Right lobe of liver (tissue), 6 donors: ENCODE measurements at regions not wholly inside any gene's neighbourhood (a gene's known extent, or its start where the extent isn't known, plus 50 kb on each side); places are given as distances from the start of the nearest gene placed in this dataset.
A peak's percentile ranks its signal among the peaks of the same experiment; 100 is the strongest.

ENCODE experiments used
- ATAC-seq, 4 donors: fragments of 200-7000 bp; cut with Tn5 transposase; one replicate each; pipeline ENCODE4 v1.9.1; 2020; ENCODE audit warnings: mild to moderate bottlenecking in 4 of 4, moderate library complexity in 4 of 4
- DNase-seq, 3 donors: peaks; one replicate each; pipeline ENCODE4 v3.0.0-alpha.2; 2020
- H3K27ac ChIP-seq, 3 donors: fragments of 200-600 bp; one replicate each; pipeline ENCODE4 v1.8.0; 2022
- H3K27me3 ChIP-seq, 2 donors: fragments of 200-600 bp; one replicate each; pipeline ENCODE4 v1.8.0; 2022
- H3K36me3 ChIP-seq, 4 donors: fragments of 200-600 bp; sonication (generic) in 1 of 4; one replicate each; pipeline versions ENCODE4 v1.5.1 to v1.8.0; 2017 to 2022; ENCODE audit warnings: control low read depth in 1 of 4
- H3K4me1 ChIP-seq, 4 donors: fragments of 200-600 bp; sonication (generic) in 1 of 4; one replicate each; pipeline versions ENCODE4 v1.5.1 to v1.8.0; 2017 to 2022; ENCODE audit warnings: control low read depth in 1 of 4
- H3K4me3 ChIP-seq, 3 donors: fragments of 200-600 bp; one replicate each; pipeline ENCODE4 v1.8.0; 2022
- H3K9me3 ChIP-seq, 4 donors: fragments of 200-600 bp; sonication (generic) in 1 of 4; one replicate each; pipeline versions ENCODE4 v1.5.1 to v1.8.0; 2017 to 2022; ENCODE audit warnings: control low read depth in 1 of 4
- POLR2A ChIP-seq: fragments of 450-650 bp; IDR thresholded peaks from one replicate; pipeline ENCODE4 v1.6.1; 2017; ENCODE audit warnings: antibody characterized with exemption, mild to moderate bottlenecking
- WGBS: methylation state at CpG from one replicate; pipeline ENCODE4 v1.1.6; 2018; ENCODE audit warnings: low coverage, low lambda C conversion rate; ENCODE audit not compliant: insufficient coverage; ENCODE audit errors: missing lambda C conversion rate; 5-methylcytosine and 5-hydroxymethylcytosine counted together
- intact Hi-C, 2 donors: fragments of 100-400 bp; cut with DNase I; formaldehyde crosslinking; loops; one replicate each; pipeline versions ENCODE4 v1.11.2 to v1.14.1; 2022
- TF ChIP-seq, protein P1 (sequence below), 4 donors: fragments of 200-600 bp in 3 of 4; fragments of 450-650 bp in 1 of 4; IDR thresholded peaks; one replicate each; pipeline versions ENCODE4 v1.5.1 to v1.8.0; 2016 to 2022; ENCODE audit warnings: antibody characterized with exemption in 4 of 4, mild to moderate bottlenecking in 2 of 4
- donor health status: DM: no; HTN: yes; CAD: no.
- donor health status: DM: no; HTN: no; CAD: no.
- donor health status: DM: no; HTN: no; CAD: no.
- donor health status: DM: no; HTN: yes; CAD: no.
- donor health status: DM: no; HTN: yes; CAD: no.

DNA sequence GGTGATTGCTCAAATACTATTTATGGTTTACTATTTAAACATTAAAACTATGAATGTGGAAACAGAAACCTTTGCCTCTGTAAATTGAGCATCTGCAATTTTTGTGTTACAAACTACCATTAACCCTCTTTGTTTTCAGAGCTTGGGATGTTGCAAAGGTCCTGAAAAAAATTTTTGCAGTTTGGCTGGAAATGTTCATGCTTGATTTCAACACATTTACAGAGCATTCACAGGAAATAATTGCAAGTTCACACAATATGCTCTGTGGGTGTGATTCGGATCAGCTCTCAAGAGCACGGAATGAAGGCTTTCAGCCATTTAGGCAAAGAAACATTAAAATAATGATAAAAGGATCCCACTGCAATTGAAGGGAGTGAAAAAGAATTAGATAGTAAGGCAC, 232.9 kb downstream of the ATP23 start:
- 68% methylated on average over 2 of the region's 2 CpGs for WGBS
- no peak for DNase-seq
- H3K9me3 ChIP-seq = no peaks in the 10 kb centered on the region

DNA sequence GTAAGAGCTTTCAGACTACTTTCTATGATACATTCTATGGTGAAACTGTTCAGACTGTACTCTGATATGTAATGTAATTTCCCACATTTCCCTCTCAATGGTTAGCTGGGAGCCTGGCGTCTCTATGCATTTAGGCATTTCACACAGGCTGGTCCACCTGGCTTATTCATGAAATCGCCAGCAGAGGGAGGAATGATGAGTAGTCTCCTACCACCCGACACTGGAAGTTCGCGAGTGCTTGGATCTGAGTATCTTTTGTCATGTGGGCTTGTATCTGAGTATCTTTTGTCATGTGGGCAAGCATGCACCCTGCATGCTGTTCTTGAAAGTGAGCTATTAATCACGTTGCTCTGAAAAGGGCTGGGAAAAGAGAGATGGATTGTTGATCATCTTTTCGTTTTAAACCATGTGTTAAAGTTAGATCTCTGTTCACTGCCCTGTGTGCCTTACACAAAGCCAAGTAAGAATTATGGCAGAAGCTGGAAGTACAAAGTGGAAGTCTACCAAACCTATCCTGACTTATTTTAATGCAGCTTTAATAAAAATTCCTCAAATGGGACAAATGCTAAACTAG, 235.0 kb downstream of the ATP23 start:
- no peaks in the 10 kb centered on the region for H3K9me3 ChIP-seq
- no peak overlapping the region for H3K4me3 ChIP-seq
- peak in 3 of 4 donors; percentile 47 to 69 (median 66) for ATAC-seq
- no peak overlapping the region for H3K27ac ChIP-seq
- 27% methylated on average over 7 of the region's 7 CpGs for WGBS
- no peaks in the 10 kb centered on the region for H3K4me1 ChIP-seq
- DNase-seq = no peak
- TF ChIP-seq POLR2A = no peak
- TF ChIP-seq, protein P1, sequence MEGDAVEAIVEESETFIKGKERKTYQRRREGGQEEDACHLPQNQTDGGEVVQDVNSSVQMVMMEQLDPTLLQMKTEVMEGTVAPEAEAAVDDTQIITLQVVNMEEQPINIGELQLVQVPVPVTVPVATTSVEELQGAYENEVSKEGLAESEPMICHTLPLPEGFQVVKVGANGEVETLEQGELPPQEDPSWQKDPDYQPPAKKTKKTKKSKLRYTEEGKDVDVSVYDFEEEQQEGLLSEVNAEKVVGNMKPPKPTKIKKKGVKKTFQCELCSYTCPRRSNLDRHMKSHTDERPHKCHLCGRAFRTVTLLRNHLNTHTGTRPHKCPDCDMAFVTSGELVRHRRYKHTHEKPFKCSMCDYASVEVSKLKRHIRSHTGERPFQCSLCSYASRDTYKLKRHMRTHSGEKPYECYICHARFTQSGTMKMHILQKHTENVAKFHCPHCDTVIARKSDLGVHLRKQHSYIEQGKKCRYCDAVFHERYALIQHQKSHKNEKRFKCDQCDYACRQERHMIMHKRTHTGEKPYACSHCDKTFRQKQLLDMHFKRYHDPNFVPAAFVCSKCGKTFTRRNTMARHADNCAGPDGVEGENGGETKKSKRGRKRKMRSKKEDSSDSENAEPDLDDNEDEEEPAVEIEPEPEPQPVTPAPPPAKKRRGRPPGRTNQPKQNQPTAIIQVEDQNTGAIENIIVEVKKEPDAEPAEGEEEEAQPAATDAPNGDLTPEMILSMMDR (IDR thresholded peaks at IDR 0.05) = peak; percentile 20 to 55 (median 28)
- H3K27me3 ChIP-seq = no peaks in the 10 kb centered on the region
- intact Hi-C loops = no loop called here
- no peaks in the 10 kb centered on the region for H3K36me3 ChIP-seq

More for the DNA sequence above, 232.9 kb downstream of the ATP23 start:
- H3K27ac ChIP-seq = no peak overlapping the region
- intact Hi-C loops = no loop called here
- TF ChIP-seq, protein P1 (IDR thresholded peaks at IDR 0.05) = no peak
- no peak for TF ChIP-seq POLR2A
- H3K4me3 ChIP-seq = no peak overlapping the region
- no peaks in the 10 kb centered on the region for H3K4me1 ChIP-seq
- no peaks in the 10 kb centered on the region for H3K27me3 ChIP-seq
- ATAC-seq = no peak
- no peaks in the 10 kb centered on the region for H3K36me3 ChIP-seq

DNA sequence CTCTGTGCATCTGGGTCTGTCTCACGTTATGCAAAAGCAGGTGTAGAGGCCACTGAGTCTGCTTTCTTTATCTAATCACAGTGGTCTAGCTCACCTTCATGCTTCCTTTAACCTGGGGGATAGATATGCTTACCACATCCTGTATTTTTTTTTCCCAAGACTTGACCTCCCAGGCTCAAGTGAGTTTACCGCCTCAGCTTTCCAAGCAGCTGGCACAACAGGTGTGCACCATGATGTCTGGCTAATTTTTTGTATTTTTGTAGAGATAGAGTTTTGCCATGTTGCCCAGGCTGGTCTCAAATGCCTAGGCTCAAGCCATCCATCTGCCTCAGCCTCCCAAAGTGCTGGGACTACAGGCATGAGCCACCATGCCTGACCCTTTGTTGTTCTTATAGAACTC, 236.0 kb downstream of the ATP23 start:
- no peaks in the 10 kb centered on the region for H3K4me1 ChIP-seq
- TF ChIP-seq, protein P1 (IDR thresholded peaks at IDR 0.05) = no peak
- TF ChIP-seq POLR2A = no peak
- no peaks in the 10 kb centered on the region for H3K36me3 ChIP-seq
- H3K27ac ChIP-seq = no peak overlapping the region
- 65% methylated on average over 2 of the region's 2 CpGs for WGBS
- DNase-seq = no peak
- no peaks in the 10 kb centered on the region for H3K27me3 ChIP-seq
- no peak overlapping the region for H3K4me3 ChIP-seq
- no peak for ATAC-seq
- no peaks in the 10 kb centered on the region for H3K9me3 ChIP-seq
- intact Hi-C loops = no loop called here

DNA sequence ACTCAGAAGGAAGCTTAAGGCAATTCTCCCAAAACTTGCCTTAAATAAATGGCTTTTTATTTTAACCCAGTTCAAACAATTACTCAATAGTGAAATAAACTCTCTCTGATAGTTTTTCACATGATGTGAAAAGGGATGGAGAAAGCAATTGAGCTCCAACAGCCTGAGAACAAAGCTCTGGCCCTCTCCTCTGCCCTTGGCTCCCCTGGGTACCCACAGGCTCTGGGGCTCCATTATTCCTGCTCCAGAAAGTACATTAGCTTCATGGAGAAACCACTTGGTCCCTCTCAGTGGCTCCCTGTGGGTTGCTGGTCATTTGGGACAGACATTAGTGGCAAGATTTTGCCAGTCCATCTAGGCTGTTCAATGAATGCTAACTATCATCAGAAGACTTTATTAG, 242.8 kb downstream of the ATP23 start:
- H3K4me3 ChIP-seq = no peak overlapping the region
- H3K9me3 ChIP-seq = no peaks in the 10 kb centered on the region
- TF ChIP-seq POLR2A = no peak
- TF ChIP-seq, protein P1 (IDR thresholded peaks at IDR 0.05) = no peak
- intact Hi-C loops = no loop called here
- H3K27me3 ChIP-seq = no peaks in the 10 kb centered on the region
- DNase-seq (no peak), ATAC-seq (no peak)
- H3K36me3 ChIP-seq = no peaks in the 10 kb centered on the region
- no peak overlapping the region for H3K27ac ChIP-seq
- H3K4me1 ChIP-seq = no peaks in the 10 kb centered on the region

- ATAC-seq (no peak), DNase-seq (no peak)
- Histone ChIP-seq H3K27ac (no peak overlapping the region), H3K4me3 (no peak overlapping the region), H3K36me3 (no peaks in the 10 kb centered on the region), H3K4me1 (no peaks in the 10 kb centered on the region), H3K9me3 (no peaks in the 10 kb centered on the region), H3K27me3 (no peaks in the 10 kb centered on the region)
- 68% methylated on average over 4 of the region's 4 CpGs for WGBS
- intact Hi-C loops = no loop called here
- no peak for TF ChIP-seq POLR2A
- TF ChIP-seq, protein P1 (IDR thresholded peaks at IDR 0.05) = no peak
Observed at GRCh38 chr12:58186401-58186800, 245.0 kb downstream of the ATP23 start.
